GM18873 (cell line): ENCODE measurements at regions not wholly inside any gene's neighbourhood (a gene's known extent, or its start where the extent isn't known, plus 50 kb on each side); places are given as distances from the start of the nearest gene placed in this dataset.

Experiments used
- ATAC-seq: cut with Tn5 transposase; IDR thresholded peaks from one replicate; pipeline ENCODE4 v1.9.1; 2021; ENCODE audit warnings: mild to moderate bottlenecking, moderate library complexity, moderate number of reproducible peaks; ENCODE audit not compliant: unreplicated experiment, low FRiP score

GRCh38 chr5:56291661-56292374 is 58.7 kb upstream of the ANKRD55 start:
- ATAC-seq: no peak

DNA sequence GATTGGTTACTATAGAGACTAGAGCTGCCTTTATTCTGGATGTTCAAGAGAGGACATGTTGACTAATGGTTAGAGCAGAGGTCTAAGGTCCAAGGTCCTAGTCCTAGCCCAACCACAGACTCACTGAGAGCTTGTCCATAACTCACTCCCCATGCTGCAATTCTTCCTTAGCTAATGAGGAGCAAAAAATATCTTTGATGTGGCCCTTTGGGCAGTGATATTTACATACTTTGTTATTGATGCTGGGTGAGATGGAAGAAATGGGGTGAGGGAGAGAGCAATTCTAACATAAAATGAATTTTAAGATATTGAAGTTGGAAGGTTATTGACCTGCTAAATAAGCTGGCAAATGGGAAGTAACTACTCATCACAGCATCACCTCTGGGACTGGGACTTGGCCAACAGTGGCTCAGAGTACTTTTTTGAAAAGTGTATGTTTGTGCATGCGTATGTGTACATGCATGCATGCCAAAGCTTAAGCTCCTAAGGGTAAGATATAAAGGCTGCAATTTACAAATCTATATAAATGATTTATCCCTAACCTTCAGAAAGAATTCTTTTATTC is 58.0 kb upstream of the ANKRD55 start:
- no peak for ATAC-seq

GRCh38 chr5:56290378-56291078 is 57.4 kb upstream of the ANKRD55 start:
- no peak for ATAC-seq

GRCh38 chr5:56289602-56289987 is 56.5 kb upstream of the ANKRD55 start:
- no peak for ATAC-seq

- ATAC-seq: no peak
Observed at GRCh38 chr5:56288873-56289601, 55.9 kb upstream of the ANKRD55 start.

GRCh38 chr5:56286015-56286884 is 53.1 kb upstream of the ANKRD55 start:
- ATAC-seq: no peak

DNA sequence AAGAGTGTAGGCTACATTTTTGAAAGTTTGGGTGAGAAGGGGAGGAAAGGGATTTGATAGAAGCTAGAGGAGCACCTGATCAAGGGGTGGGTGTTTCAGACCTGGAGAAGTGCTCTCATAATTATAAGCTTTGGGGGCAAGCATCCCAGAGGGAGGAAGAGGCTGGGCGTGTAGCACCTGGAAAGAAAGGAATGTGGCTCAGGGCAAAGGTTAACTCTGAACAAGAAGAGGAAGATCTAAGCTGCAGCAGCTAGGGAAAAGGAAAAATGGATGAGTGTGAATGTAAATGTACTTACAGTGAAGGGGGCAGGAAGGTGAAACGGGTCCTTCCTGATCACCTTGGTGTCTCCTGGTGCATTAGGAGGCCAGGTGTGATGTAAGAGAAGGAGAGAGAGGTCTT is 49.8 kb upstream of the ANKRD55 start:
- ATAC-seq: no peak
